GM19452 (cell line): ENCODE measurements at regions not wholly inside any gene's neighbourhood (a gene's known extent, or its start where the extent isn't known, plus 50 kb on each side); places are given as distances from the start of the nearest gene placed in this dataset.

Experiments used
- ATAC-seq: cut with Tn5 transposase; IDR thresholded peaks from one replicate; pipeline ENCODE4 v1.9.1; 2021; ENCODE audit not compliant: unreplicated experiment

GRCh38 chr3:137061186-137061585 is 103.4 kb downstream of the IL20RB start:
- ATAC-seq, result no peak

GRCh38 chr3:137062250-137062649 is 104.5 kb downstream of the IL20RB start:
- peak; percentile 81 for ATAC-seq

- ATAC-seq, result no peak
Observed at GRCh38 chr3:137065381-137065780, 107.6 kb downstream of the IL20RB start.

- no peak for ATAC-seq
Observed at GRCh38 chr3:137066092-137066491, 108.3 kb downstream of the IL20RB start.

- no peak for ATAC-seq
Observed at GRCh38 chr3:137071104-137071503, 113.3 kb downstream of the IL20RB start.

- no peak for ATAC-seq
Observed at GRCh38 chr3:137075020-137075419, 117.2 kb downstream of the IL20RB start.

GRCh38 chr3:137078040-137078439 is 120.3 kb downstream of the IL20RB start:
- no peak for ATAC-seq

GRCh38 chr3:137079571-137079970 is 121.8 kb downstream of the IL20RB start:
- no peak for ATAC-seq

- no peak for ATAC-seq
Observed at GRCh38 chr3:137081711-137082110, 123.9 kb downstream of the IL20RB start.

GRCh38 chr3:137082763-137083162 is 125.0 kb downstream of the IL20RB start:
- no peak for ATAC-seq

GRCh38 chr3:137083332-137083731 is 125.5 kb downstream of the IL20RB start:
- ATAC-seq, result no peak

GRCh38 chr3:137084586-137084985 is 126.8 kb downstream of the IL20RB start:
- ATAC-seq, result no peak

- no peak for ATAC-seq
Observed at GRCh38 chr3:137097386-137097785, 139.6 kb downstream of the IL20RB start.

GRCh38 chr3:137097852-137098251 is 140.1 kb downstream of the IL20RB start:
- no peak for ATAC-seq

GRCh38 chr3:137099364-137100219 is 141.8 kb downstream of the IL20RB start:
- no peak for ATAC-seq

- no peak for ATAC-seq
Observed at GRCh38 chr3:137100326-137100725, 142.5 kb downstream of the IL20RB start.

GRCh38 chr3:137103739-137104138 is 146.0 kb downstream of the IL20RB start:
- ATAC-seq, result no peak

GRCh38 chr3:137105277-137105977 is 147.6 kb downstream of the IL20RB start:
- ATAC-seq, result no peak

GRCh38 chr3:137106612-137107240 is 148.9 kb downstream of the IL20RB start:
- no peak for ATAC-seq

- no peak for ATAC-seq
Observed at GRCh38 chr3:137108699-137109440, 151.1 kb downstream of the IL20RB start.

- ATAC-seq, result peak; percentile 84
Observed at GRCh38 chr3:137110392-137110996, 152.7 kb downstream of the IL20RB start.
